Transverse colon (tissue), 4 donors: ENCODE measurements at regions not wholly inside any gene's neighbourhood (a gene's known extent, or its start where the extent isn't known, plus 50 kb on each side); places are given as distances from the start of the nearest gene placed in this dataset.

Experiments
- CTCF ChIP-seq, 5 experiments: fragments of 200-600 bp in 3 of 5; fragments of 450-650 bp in 2 of 5; sonication (generic) in 3 of 5; IDR thresholded peaks; 1 replicate in 2 of 5; 2 replicates in 3 of 5; pipeline ENCODE4 v1.5.1; 2016 to 2017; ENCODE audit warnings: antibody characterized with exemption in 5 of 5, inconsistent platforms in 3 of 5, mild to moderate bottlenecking in 2 of 5, moderate library complexity in 1 of 5
- POLR2AphosphoS5 ChIP-seq, 3 donors: sonication (generic); formaldehyde crosslinking; IDR thresholded peaks; one replicate each; pipeline ENCODE4 v1.6.1; 2016; ENCODE audit warnings: antibody characterized with exemption in 3 of 3

- no peak for TF ChIP-seq CTCF (IDR thresholded peaks at IDR 0.05)
- TF ChIP-seq POLR2AphosphoS5 (IDR thresholded peaks at IDR 0.05), result no peak
Observed at GRCh38 chr1:47663286-47663685, 225.4 kb downstream of the FOXD2 start.
